Astrocyte (in vitro differentiated cells and primary cell): ENCODE measurements at regions not wholly inside any gene's neighbourhood (a gene's known extent, or its start where the extent isn't known, plus 50 kb on each side); places are given as distances from the start of the nearest gene placed in this dataset.

Source experiments
- DNase-seq: peaks from one replicate; pipeline ENCODE4 v3.0.0-alpha.2; 2010; ENCODE audit warnings: low read depth
- FAIRE-seq: peaks from 2 replicates; lab custom pipeline; 2011; peaks lifted over from hg19 to GRCh38; lab: Jason Lieb, UNC
- H2AFZ ChIP-seq: 2 replicates; pipeline ENCODE4 v1.6.0; 2012; ENCODE audit warnings: low read depth, low read length, inconsistent platforms
- H3K27ac ChIP-seq: 2 replicates; pipeline ENCODE4 v1.5.1; 2011; ENCODE audit warnings: low read depth, low read length, inconsistent platforms
- H3K27me3 ChIP-seq: 2 replicates; pipeline ENCODE4 v1.6.0; 2011; ENCODE audit warnings: low read length, inconsistent platforms; ENCODE audit not compliant: insufficient read depth
- H3K36me3 ChIP-seq: 2 replicates; pipeline ENCODE4 v1.5.1; 2011; ENCODE audit warnings: low read length, inconsistent platforms; ENCODE audit not compliant: insufficient read depth
- H3K4me1 ChIP-seq: 2 replicates; pipeline ENCODE4 v1.5.1; 2011; ENCODE audit warnings: low read length, inconsistent platforms; ENCODE audit not compliant: insufficient read depth
- H3K4me2 ChIP-seq: 2 replicates; pipeline ENCODE4 v1.6.0; 2012; ENCODE audit warnings: low read length, inconsistent platforms
- H3K4me3 ChIP-seq: 2 replicates; pipeline ENCODE4 v1.5.1; 2011; ENCODE audit warnings: low read depth, mild to moderate bottlenecking, low read length, inconsistent platforms; ENCODE audit not compliant: insufficient read depth
- H3K79me2 ChIP-seq: 2 replicates; pipeline ENCODE4 v1.6.0; 2012; ENCODE audit warnings: mild to moderate bottlenecking, low read length, inconsistent platforms; ENCODE audit not compliant: insufficient read depth
- H3K9ac ChIP-seq: 2 replicates; pipeline ENCODE4 v1.6.0; 2012; ENCODE audit warnings: mild to moderate bottlenecking, low read length, inconsistent platforms
- H3K9me3 ChIP-seq: 2 replicates; pipeline ENCODE4 v1.5.1; 2012; ENCODE audit warnings: low read depth, mild to moderate bottlenecking, low read length, inconsistent platforms; ENCODE audit not compliant: insufficient read depth
- H4K20me1 ChIP-seq: 2 replicates; pipeline ENCODE4 v1.6.0; 2012; ENCODE audit warnings: low read length, inconsistent platforms; ENCODE audit not compliant: insufficient read depth
- H3K27ac Mint-ChIP-seq: one replicate; pipeline ENCODE4 v1.8.0; 2021; ENCODE audit warnings: mild to moderate bottlenecking, mixed read lengths; ENCODE audit not compliant: unreplicated experiment
- H3K27me3 Mint-ChIP-seq: one replicate; pipeline ENCODE4 v1.8.0; 2021; ENCODE audit warnings: low read depth, mixed read lengths; ENCODE audit not compliant: unreplicated experiment
- H3K36me3 Mint-ChIP-seq: one replicate; pipeline ENCODE4 v1.8.0; 2021; ENCODE audit warnings: low read depth, mixed read lengths; ENCODE audit not compliant: unreplicated experiment
- H3K4me1 Mint-ChIP-seq: one replicate; pipeline ENCODE4 v1.8.0; 2021; ENCODE audit warnings: low read depth, mixed read lengths; ENCODE audit not compliant: unreplicated experiment
- H3K4me3 Mint-ChIP-seq: one replicate; pipeline ENCODE4 v1.8.0; 2021; ENCODE audit warnings: mild to moderate bottlenecking, moderate library complexity, mixed read lengths; ENCODE audit not compliant: unreplicated experiment
- H3K9me3 Mint-ChIP-seq: one replicate; pipeline ENCODE4 v1.8.0; 2021; ENCODE audit warnings: mild to moderate bottlenecking, mixed read lengths; ENCODE audit not compliant: unreplicated experiment
- EZH2 ChIP-seq: IDR thresholded peaks from 2 replicates; pipeline ENCODE4 v1.6.1; 2012; ENCODE audit warnings: mild to moderate bottlenecking, low read length, inconsistent platforms; ENCODE audit not compliant: insufficient read depth
- TF ChIP-seq, protein P1 (sequence below): IDR thresholded peaks from 2 replicates; pipeline ENCODE4 v1.5.1; 2011; ENCODE audit warnings: low read depth, mild to moderate bottlenecking, inconsistent platforms, low read length, moderate library complexity; ENCODE audit not compliant: insufficient read depth

DNA sequence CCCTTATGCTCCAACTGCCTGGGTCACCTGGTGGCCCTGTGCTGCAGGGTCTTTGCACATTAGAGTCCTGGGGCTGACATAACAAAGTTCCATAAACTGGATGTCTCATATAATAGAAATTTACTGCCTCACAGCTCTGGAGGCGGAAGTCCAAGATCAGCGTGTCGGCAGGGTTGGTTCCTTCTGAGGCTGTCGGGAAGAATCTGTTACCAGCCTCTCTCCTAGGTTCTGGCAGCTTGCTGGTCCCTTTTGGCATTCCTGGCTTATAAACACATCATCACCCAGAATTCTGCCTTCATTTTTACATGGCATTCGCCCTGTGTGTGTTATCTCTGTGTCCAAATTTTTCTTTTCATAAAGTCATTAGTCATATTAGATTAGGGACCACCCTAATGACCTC, 170.5 kb downstream of the NDUFA10 start:
- Histone ChIP-seq H3K36me3 (no peaks in the 10 kb centered on the region), H3K9ac (no peak overlapping the region), H3K4me1 (no peaks in the 10 kb centered on the region), H3K27me3 (no peaks in the 10 kb centered on the region), H3K4me2 (no peak overlapping the region), H3K9me3 (peaks cover 7% of the 10 kb centered on the region), H3K27ac (no peak overlapping the region), H3K79me2 (no peaks in the 10 kb centered on the region), H4K20me1 (no peaks in the 10 kb centered on the region), H2AFZ (no peak overlapping the region), H3K4me3 (no peak overlapping the region)
- Mint-ChIP-seq H3K9me3 (peaks cover 23% of the 10 kb centered on the region), H3K36me3 (peaks cover 5% of the 10 kb centered on the region), H3K4me1 (no peaks in the 10 kb centered on the region), H3K27me3 (peaks cover 14% of the 10 kb centered on the region), H3K4me3 (no peak overlapping the region), H3K27ac (no peak overlapping the region)
- no peak for DNase-seq
- FAIRE-seq: no peak
- no peak for TF ChIP-seq EZH2
- TF ChIP-seq, protein P1, sequence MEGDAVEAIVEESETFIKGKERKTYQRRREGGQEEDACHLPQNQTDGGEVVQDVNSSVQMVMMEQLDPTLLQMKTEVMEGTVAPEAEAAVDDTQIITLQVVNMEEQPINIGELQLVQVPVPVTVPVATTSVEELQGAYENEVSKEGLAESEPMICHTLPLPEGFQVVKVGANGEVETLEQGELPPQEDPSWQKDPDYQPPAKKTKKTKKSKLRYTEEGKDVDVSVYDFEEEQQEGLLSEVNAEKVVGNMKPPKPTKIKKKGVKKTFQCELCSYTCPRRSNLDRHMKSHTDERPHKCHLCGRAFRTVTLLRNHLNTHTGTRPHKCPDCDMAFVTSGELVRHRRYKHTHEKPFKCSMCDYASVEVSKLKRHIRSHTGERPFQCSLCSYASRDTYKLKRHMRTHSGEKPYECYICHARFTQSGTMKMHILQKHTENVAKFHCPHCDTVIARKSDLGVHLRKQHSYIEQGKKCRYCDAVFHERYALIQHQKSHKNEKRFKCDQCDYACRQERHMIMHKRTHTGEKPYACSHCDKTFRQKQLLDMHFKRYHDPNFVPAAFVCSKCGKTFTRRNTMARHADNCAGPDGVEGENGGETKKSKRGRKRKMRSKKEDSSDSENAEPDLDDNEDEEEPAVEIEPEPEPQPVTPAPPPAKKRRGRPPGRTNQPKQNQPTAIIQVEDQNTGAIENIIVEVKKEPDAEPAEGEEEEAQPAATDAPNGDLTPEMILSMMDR: no peak

DNA sequence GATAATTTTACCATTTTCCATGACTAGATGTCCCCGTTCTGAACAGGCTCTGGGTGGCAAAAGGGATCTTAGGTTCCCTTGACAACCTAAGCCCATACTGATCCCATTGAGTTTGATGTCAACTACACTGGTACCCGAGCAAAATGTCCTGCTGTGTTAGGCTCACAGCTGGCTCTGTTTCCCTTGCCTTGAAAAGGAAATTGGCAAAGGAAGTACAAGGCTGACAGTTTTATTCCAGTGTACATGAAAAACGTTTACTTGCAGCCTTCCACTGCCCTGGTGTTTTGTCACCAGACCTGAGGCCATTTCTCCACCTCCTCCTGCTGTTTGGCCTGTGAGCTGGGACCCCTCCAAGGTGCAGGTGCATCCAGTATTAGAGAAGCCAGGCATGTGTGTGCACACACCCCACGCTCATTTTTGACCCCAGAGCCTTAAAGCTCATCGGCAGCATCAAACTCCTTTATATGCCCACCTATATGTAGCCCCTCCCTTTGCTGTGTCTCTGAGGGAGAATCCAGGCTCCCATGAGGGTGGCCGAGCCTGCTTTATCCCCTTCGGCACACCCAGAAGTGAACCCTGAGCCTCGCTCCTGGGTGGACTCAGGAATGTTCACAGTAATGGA, 171.3 kb downstream of the NDUFA10 start:
- Histone ChIP-seq H3K4me2 (no peak overlapping the region), H3K36me3 (no peaks in the 10 kb centered on the region), H3K9ac (no peak overlapping the region), H2AFZ (no peak overlapping the region), H3K79me2 (no peaks in the 10 kb centered on the region), H3K27ac (no peak overlapping the region), H3K9me3 (peaks cover 7% of the 10 kb centered on the region), H3K27me3 (no peaks in the 10 kb centered on the region), H3K4me3 (no peak overlapping the region), H3K4me1 (no peaks in the 10 kb centered on the region), H4K20me1 (no peaks in the 10 kb centered on the region)
- H3K27me3 Mint-ChIP-seq: peaks cover 13% of the 10 kb centered on the region
- FAIRE-seq (no peak), DNase-seq (no peak)
- peaks cover 5% of the 10 kb centered on the region for H3K36me3 Mint-ChIP-seq
- no peak overlapping the region for H3K27ac Mint-ChIP-seq
- no peaks in the 10 kb centered on the region for H3K4me1 Mint-ChIP-seq
- TF ChIP-seq, protein P1: no peak
- TF ChIP-seq EZH2: no peak
- H3K9me3 Mint-ChIP-seq: peaks cover 23% of the 10 kb centered on the region
- H3K4me3 Mint-ChIP-seq: no peak overlapping the region

DNA sequence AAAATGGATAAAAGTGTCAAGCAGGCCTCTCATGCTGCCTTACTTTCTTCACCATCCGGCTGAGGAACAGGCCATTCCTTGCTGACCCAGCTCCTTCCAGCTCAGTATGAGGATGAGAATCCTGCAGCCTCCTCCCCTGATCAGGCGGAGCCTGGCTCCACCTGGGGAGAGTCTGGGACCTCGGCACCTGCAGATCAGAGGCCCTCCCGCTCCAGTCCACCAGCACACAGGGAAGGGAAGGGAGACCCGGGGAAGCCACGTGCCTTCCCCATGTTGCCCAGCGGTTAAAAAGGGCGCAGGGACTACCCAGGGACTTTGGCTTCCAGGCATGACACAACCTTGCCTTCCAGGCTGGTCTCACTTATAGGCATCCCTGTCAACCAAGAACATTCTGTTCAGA, 172.0 kb downstream of the NDUFA10 start:
- H3K79me2 ChIP-seq: no peaks in the 10 kb centered on the region
- H3K4me3 ChIP-seq: no peak overlapping the region
- no peaks in the 10 kb centered on the region for H3K4me1 ChIP-seq
- no peaks in the 10 kb centered on the region for H4K20me1 ChIP-seq
- H3K27me3 ChIP-seq: no peaks in the 10 kb centered on the region
- H2AFZ ChIP-seq: no peak overlapping the region
- no peak for DNase-seq
- no peaks in the 10 kb centered on the region for H3K36me3 ChIP-seq
- peaks cover 7% of the 10 kb centered on the region for H3K9me3 ChIP-seq
- no peak for FAIRE-seq
- no peak for TF ChIP-seq EZH2
- TF ChIP-seq, protein P1: no peak
- Mint-ChIP-seq H3K4me3 (no peak overlapping the region), H3K27me3 (peaks cover 7% of the 10 kb centered on the region), H3K9me3 (peaks cover 21% of the 10 kb centered on the region), H3K4me1 (no peaks in the 10 kb centered on the region), H3K27ac (no peak overlapping the region), H3K36me3 (peaks cover 5% of the 10 kb centered on the region)
- H3K9ac ChIP-seq: no peak overlapping the region
- H3K27ac ChIP-seq: no peak overlapping the region
- no peak overlapping the region for H3K4me2 ChIP-seq
